LNCAP (cell line): ENCODE measurements at regions not wholly inside any gene's neighbourhood (a gene's known extent, or its start where the extent isn't known, plus 50 kb on each side); places are given as distances from the start of the nearest gene placed in this dataset.

Experiments
- TF ChIP-seq, protein P1 (sequence below): fragments of 450-650 bp; IDR thresholded peaks from 2 replicates; pipeline ENCODE4 v1.5.1; 2017; ENCODE audit warnings: mild to moderate bottlenecking

DNA sequence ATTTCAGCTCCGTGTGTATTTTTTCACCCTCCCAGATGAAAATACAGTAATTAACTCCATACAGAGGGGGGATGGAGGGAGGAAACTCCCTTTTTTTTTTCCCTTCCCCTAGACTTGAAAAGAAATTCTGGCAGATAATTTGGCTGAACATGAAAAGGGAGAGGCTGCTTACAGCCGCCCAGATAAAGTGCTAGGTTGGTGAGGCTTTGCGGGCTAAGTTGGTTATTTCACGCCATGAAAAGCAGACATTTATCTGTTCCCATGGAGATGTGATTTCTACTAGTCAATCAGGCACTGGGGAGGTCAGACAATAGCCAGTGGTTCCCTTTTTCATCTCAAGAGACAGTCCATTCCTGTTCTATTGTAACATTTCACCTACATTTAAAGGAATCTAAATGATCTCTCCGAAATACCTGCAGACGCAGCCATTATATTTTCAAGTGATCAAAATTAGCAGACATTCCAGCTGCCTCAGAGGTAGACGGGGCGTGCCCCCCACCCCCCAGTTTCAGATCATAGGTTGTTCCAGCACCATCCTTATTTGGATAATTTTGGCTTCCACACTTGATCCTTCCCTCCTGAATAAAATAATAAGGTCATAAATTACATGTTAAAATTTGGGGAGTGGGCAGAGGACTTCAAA lies 143.9 kb upstream of the ZNF217 start:
- TF ChIP-seq, protein P1, sequence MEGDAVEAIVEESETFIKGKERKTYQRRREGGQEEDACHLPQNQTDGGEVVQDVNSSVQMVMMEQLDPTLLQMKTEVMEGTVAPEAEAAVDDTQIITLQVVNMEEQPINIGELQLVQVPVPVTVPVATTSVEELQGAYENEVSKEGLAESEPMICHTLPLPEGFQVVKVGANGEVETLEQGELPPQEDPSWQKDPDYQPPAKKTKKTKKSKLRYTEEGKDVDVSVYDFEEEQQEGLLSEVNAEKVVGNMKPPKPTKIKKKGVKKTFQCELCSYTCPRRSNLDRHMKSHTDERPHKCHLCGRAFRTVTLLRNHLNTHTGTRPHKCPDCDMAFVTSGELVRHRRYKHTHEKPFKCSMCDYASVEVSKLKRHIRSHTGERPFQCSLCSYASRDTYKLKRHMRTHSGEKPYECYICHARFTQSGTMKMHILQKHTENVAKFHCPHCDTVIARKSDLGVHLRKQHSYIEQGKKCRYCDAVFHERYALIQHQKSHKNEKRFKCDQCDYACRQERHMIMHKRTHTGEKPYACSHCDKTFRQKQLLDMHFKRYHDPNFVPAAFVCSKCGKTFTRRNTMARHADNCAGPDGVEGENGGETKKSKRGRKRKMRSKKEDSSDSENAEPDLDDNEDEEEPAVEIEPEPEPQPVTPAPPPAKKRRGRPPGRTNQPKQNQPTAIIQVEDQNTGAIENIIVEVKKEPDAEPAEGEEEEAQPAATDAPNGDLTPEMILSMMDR, result no peak

- TF ChIP-seq, protein P1, result no peak
Measured at GRCh38 chr20:53736757-53737395, 143.2 kb upstream of the ZNF217 start.

GRCh38 chr20:53736122-53736756 lies 142.6 kb upstream of the ZNF217 start:
- TF ChIP-seq, protein P1, result no peak

DNA sequence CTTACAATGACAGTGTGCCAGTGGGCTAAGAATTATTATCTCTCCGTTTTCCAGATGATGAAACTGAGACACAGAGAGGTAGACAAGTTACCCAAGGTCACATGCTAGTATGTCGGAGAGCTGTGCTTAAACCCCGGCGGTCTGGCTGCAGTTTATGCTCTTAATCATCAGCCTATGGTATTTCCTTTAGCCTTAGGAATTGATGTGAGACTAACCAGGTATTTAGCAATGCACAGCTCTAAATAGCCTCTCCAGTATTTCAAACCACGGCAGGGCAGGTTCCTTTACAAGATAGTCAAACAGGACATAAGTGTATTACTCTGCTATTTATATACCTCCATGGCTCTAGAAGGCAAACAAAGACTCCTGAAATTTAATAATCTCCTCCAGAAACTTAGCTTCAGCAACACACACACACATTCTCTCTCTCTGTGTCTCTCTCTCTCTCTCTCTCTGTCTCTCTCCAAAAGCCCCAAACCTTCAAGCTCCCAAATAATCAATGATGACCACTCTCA lies 142.0 kb upstream of the ZNF217 start:
- TF ChIP-seq, protein P1, result no peak

- TF ChIP-seq, protein P1, result no peak
Measured at GRCh38 chr20:53734006-53734688, 140.5 kb upstream of the ZNF217 start.

- TF ChIP-seq, protein P1, result no peak
Measured at GRCh38 chr20:53731595-53731994, 138.0 kb upstream of the ZNF217 start.

DNA sequence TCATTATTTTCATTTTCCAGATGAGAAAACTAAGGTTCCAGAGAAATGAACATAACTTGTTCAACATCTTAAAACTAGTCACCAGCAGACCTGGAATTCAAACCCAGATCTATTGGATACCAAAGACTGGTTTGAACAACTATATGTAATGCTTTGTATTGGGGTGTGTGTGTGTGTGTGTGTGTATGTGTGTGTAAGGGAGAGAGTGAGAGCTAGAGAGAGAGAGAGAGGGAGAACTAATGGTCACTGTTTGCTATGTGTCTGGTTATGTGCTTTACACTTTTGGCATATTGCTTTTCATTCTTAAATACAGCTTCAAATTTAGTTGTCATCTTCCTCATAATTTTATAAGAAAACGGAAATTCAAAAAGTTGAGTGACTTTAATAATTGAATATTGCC lies 134.7 kb upstream of the ZNF217 start:
- TF ChIP-seq, protein P1, result no peak
